Activated CD8-positive, alpha-beta T cell treated with anti-CD3 and anti-CD28 coated beads, Interleukin-2, amount 10 ng/mL, durations not matched to agents 7 days and 5 days (primary cell): ENCODE measurements at regions not wholly inside any gene's neighbourhood (a gene's known extent, or its start where the extent isn't known, plus 50 kb on each side); places are given as distances from the start of the nearest gene placed in this dataset.
"Not testable (repeated sequence)": the region's sequence is repeated elsewhere in the genome, so short reads cannot be mapped to it uniquely, and the experiment has no call there.

Experiments used
- ATAC-seq: fragments of 150-1000 bp; cut with Tn5 transposase; one replicate; pipeline ENCODE4 v1.10.0; 2021; ENCODE audit warnings: moderate library complexity
- CTCF ChIA-PET: fragments of 350-600 bp; sonication (Branson Sonifier 250); formaldehyde crosslinking; loops from one replicate; lab custom pipeline; 2021; ENCODE audit warnings: antibody characterized with exemption; lab: Charles Lee
- POLR2A ChIA-PET: fragments of 350-600 bp; sonication (Branson Sonifier 250); formaldehyde crosslinking; loops from one replicate; lab custom pipeline; 2021; ENCODE audit warnings: antibody characterized with exemption; lab: Charles Lee
- DNase-seq: peaks from one replicate; pipeline ENCODE4 v3.0.0-alpha.2; 2020
- H3K27ac Mint-ChIP-seq: one replicate; pipeline ENCODE4 v1.8.0; 2021; ENCODE audit warnings: mild to moderate bottlenecking, mixed read lengths
- H3K27me3 Mint-ChIP-seq: one replicate; pipeline ENCODE4 v1.8.0; 2021; ENCODE audit warnings: low read depth, mixed read lengths
- H3K36me3 Mint-ChIP-seq: one replicate; pipeline ENCODE4 v1.8.0; 2021; ENCODE audit warnings: low read depth, mixed read lengths
- H3K4me1 Mint-ChIP-seq: one replicate; pipeline ENCODE4 v1.8.0; 2021; ENCODE audit warnings: low read depth, mixed read lengths
- H3K4me3 Mint-ChIP-seq: one replicate; pipeline ENCODE4 v1.8.0; 2021; ENCODE audit warnings: mild to moderate bottlenecking, mixed read lengths
- H3K9me3 Mint-ChIP-seq: one replicate; pipeline ENCODE4 v1.8.0; 2022; ENCODE audit warnings: mixed read lengths; ENCODE audit not compliant: insufficient read depth

GRCh38 chr12:4144676-4145075 is 128.9 kb upstream of the CCND2 start:
- Mint-ChIP-seq H3K27ac (peak overlapping the region; percentile 83), H3K9me3 (no peaks in the 10 kb centered on the region), H3K4me1 (peaks cover 93% of the 10 kb centered on the region), H3K4me3 (no peak overlapping the region), H3K36me3 (peaks cover 6% of the 10 kb centered on the region), H3K27me3 (no peaks in the 10 kb centered on the region)
- no peak for DNase-seq
- ChIA-PET CTCF (interaction anchor here (0.9 to 8.2 kb wide), 9 partner anchors 10 to 259 kb away, joined by 3 to 95 read pairs (median 10); partner anchors contain the start of gene CCND2), POLR2A (interaction anchor here (0.6 to 13.7 kb wide), 5 partner anchors 11 to 128 kb away, joined by 3 to 260 read pairs (median 30); partner anchors contain the start of gene CCND2)
- no peak for ATAC-seq

GRCh38 chr12:4143896-4144295 is 129.7 kb upstream of the CCND2 start:
- ChIA-PET POLR2A (interaction anchor here (3.3 to 13.7 kb wide), 5 partner anchors 11 to 129 kb away, joined by 20 to 260 read pairs (median 30); partner anchors contain the start of gene CCND2), CTCF (interaction anchor here (0.9 to 8.2 kb wide), 13 partner anchors 11 to 259 kb away, joined by 3 to 95 read pairs (median 9); partner anchors contain the start of gene CCND2)
- ATAC-seq, result no peak
- no peaks in the 10 kb centered on the region for H3K9me3 Mint-ChIP-seq
- peak overlapping the region; percentile 45 for H3K4me3 Mint-ChIP-seq
- peak overlapping the region; percentile 83 for H3K27ac Mint-ChIP-seq
- peaks cover 97% of the 10 kb centered on the region for H3K4me1 Mint-ChIP-seq
- no peaks in the 10 kb centered on the region for H3K27me3 Mint-ChIP-seq
- peaks cover 7% of the 10 kb centered on the region for H3K36me3 Mint-ChIP-seq
- peak; percentile 48 for DNase-seq

DNA sequence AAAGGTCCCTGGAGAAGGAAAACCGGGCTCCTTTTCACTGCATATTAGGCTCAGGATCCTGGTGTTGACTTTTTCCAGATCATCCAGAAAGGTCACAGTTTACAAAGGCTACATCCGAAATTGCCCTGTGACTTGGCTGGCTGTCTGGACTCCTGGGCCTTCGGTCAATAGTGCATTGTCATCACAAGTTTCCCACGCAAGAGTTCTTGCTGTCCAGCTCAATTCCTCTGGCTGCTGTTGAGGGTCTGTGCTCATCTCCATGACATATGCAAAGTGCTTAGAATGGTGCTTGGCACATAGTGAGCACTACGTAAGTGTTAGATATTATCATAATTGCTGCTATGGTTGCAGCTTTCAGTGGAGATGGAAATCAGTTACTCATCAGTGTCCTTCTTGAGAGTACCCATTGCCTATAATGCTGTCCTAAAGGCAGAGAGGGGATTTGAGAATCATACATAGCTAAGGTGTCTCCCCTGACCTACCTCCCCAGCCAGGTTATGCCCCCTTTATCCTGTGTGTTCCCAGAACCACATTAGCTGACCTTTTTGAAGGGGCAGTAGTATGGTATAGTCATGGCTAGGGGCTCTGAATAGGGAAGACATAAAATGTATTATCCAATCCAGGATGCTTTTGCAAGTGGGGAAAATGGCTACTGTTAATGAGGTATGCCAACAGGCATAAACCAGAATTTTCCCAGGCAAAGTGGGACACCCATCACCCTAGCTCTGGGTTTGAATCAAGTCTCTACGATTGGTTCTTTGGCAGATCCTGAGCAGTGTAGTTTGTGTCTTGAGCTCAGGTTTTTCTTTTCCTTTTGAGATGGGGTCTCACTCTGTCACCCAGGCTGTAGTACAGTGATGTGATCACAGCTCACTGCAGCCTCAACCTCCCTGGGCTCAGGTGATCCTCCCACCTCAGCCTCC is 132.0 kb upstream of the CCND2 start:
- Mint-ChIP-seq H3K36me3 (peaks cover 10% of the 10 kb centered on the region), H3K4me3 (peak overlapping the region; percentile 74), H3K9me3 (no peaks in the 10 kb centered on the region), H3K27ac (peak overlapping the region; percentile 97), H3K27me3 (no peaks in the 10 kb centered on the region), H3K4me1 (peaks cover 90% of the 10 kb centered on the region)
- DNase-seq, result no peak
- POLR2A ChIA-PET, result interaction anchor here (1.2 to 13.7 kb wide), 7 partner anchors 14 to 131 kb away, joined by 3 to 260 read pairs (median 20); partner anchors contain the start of gene CCND2
- CTCF ChIA-PET, result interaction anchor here (0.7 to 8.2 kb wide), 15 partner anchors 11 to 254 kb away, joined by 3 to 95 read pairs (median 5); partner anchors contain the start of gene CCND2
- ATAC-seq, result no peak

GRCh38 chr12:4140581-4141301 is 132.8 kb upstream of the CCND2 start:
- no peaks in the 10 kb centered on the region for H3K9me3 Mint-ChIP-seq
- DNase-seq, result no peak
- peaks cover 90% of the 10 kb centered on the region for H3K4me1 Mint-ChIP-seq
- no peaks in the 10 kb centered on the region for H3K27me3 Mint-ChIP-seq
- no peak overlapping the region for H3K4me3 Mint-ChIP-seq
- ATAC-seq, result no peak
- peak overlapping the region; percentile 69 for H3K27ac Mint-ChIP-seq
- ChIA-PET POLR2A (interaction anchor here (1.2 to 13.7 kb wide), 9 partner anchors 14 to 132 kb away, joined by 3 to 260 read pairs (median 9); partner anchors contain the start of gene CCND2), CTCF (interaction anchor here (1.4 to 8.2 kb wide), 10 partner anchors 14 to 254 kb away, joined by 4 to 95 read pairs (median 21); partner anchors contain the start of gene CCND2)
- peaks cover 12% of the 10 kb centered on the region for H3K36me3 Mint-ChIP-seq

GRCh38 chr12:4139191-4139590 is 134.4 kb upstream of the CCND2 start:
- no peak for DNase-seq
- no peaks in the 10 kb centered on the region for H3K27me3 Mint-ChIP-seq
- peaks cover 86% of the 10 kb centered on the region for H3K4me1 Mint-ChIP-seq
- POLR2A ChIA-PET, result interaction anchor here (1.3 to 13.7 kb wide), 4 partner anchors 16 to 134 kb away, joined by 4 to 260 read pairs (median 46); partner anchors contain the start of gene CCND2
- H3K27ac Mint-ChIP-seq, result peak overlapping the region; percentile 53
- no peak for ATAC-seq
- no peaks in the 10 kb centered on the region for H3K9me3 Mint-ChIP-seq
- H3K4me3 Mint-ChIP-seq, result no peak overlapping the region
- CTCF ChIA-PET, result interaction anchor here (0.9 to 7.9 kb wide), 7 partner anchors 15 to 138 kb away, joined by 3 to 83 read pairs (median 4); no protein-coding TSS in a partner anchor
- H3K36me3 Mint-ChIP-seq, result peaks cover 11% of the 10 kb centered on the region

- POLR2A ChIA-PET, result interaction anchor here (1.0 to 13.7 kb wide), 3 partner anchors 26 to 135 kb away, joined by 3 to 260 read pairs (median 6); partner anchors contain the start of gene CCND2
- DNase-seq, H3K9me3 Mint-ChIP-seq, ATAC-seq, H3K27me3 Mint-ChIP-seq, H3K27ac Mint-ChIP-seq, H3K4me3 Mint-ChIP-seq: not testable (repeated sequence)
- H3K4me1 Mint-ChIP-seq, result peaks cover 80% of the 10 kb centered on the region
- H3K36me3 Mint-ChIP-seq, result peaks cover 11% of the 10 kb centered on the region
- CTCF ChIA-PET, result interaction anchor here (0.9 to 7.9 kb wide), 5 partner anchors 16 to 138 kb away, joined by 3 to 83 read pairs (median 7); no protein-coding TSS in a partner anchor
These were observed 135.0 kb upstream of the CCND2 start for GRCh38 chr12:4138532-4138931.

GRCh38 chr12:4138051-4138450 is 135.5 kb upstream of the CCND2 start:
- no peak for ATAC-seq
- H3K27ac Mint-ChIP-seq, result no peak overlapping the region
- no peak for DNase-seq
- H3K4me1 Mint-ChIP-seq, result peaks cover 76% of the 10 kb centered on the region
- no peaks in the 10 kb centered on the region for H3K9me3 Mint-ChIP-seq
- POLR2A ChIA-PET, result interaction anchor here (1.0 to 13.7 kb wide), 3 partner anchors 15 to 135 kb away, joined by 3 to 260 read pairs (median 5); partner anchors contain the start of gene CCND2
- H3K4me3 Mint-ChIP-seq, result no peak overlapping the region
- H3K27me3 Mint-ChIP-seq, result no peaks in the 10 kb centered on the region
- CTCF ChIA-PET, result interaction anchor here (0.6 to 2.2 kb wide), 4 partner anchors 20 to 1736 kb away, joined by 3 to 7 read pairs (median 4); no protein-coding TSS in a partner anchor
- H3K36me3 Mint-ChIP-seq, result peaks cover 11% of the 10 kb centered on the region

DNA sequence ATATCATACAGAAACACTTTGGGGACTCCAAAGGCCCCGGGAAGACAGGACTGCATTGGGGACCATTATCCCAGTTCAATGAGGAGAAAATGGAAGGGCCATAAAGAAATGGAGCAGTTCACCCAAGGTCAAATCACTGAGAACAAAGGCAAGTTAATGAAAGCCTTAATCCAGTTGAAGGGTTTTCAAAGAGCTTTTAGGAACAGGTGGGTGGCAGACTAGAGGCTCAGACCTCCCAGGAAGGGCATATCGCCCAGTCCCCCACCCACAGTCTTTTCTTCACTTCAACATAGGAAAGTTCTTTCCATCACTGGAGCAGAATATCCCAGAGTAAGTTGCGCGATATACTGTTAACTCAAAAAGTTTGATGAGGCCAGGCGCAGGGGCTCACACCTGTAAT is 136.1 kb upstream of the CCND2 start:
- Mint-ChIP-seq H3K4me3 (no peak overlapping the region), H3K36me3 (peaks cover 11% of the 10 kb centered on the region), H3K27me3 (no peaks in the 10 kb centered on the region), H3K4me1 (peaks cover 70% of the 10 kb centered on the region), H3K9me3 (no peaks in the 10 kb centered on the region), H3K27ac (peak overlapping the region; percentile 9)
- ChIA-PET CTCF (interaction anchor here (0.7 to 2.2 kb wide), 4 partner anchors 19 to 139 kb away, joined by 4 to 8 read pairs (median 6); no protein-coding TSS in a partner anchor), POLR2A (interaction anchor here (0.9 to 13.7 kb wide), 4 partner anchors 16 to 136 kb away, joined by 3 to 260 read pairs (median 4); partner anchors contain the start of gene CCND2)
- DNase-seq (no peak), ATAC-seq (no peak)

DNA sequence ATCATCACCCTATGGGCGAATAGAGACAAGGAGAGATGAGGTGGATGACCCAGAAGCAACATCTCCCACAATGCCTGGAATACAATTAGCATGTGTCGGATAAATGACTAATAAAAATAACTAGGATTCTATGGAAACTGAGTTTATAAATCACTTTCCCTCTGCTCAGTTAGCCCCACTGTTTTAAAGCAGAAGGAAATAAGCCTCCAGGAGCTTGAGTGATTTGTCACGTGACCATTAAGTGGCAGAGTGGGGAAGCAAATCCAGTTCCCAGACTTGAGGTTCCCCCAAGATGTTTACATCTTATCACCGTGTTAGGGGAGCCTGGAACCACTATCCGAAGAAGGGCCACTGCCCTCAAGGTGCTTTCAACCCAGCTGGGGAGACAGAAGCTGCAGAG is 136.5 kb upstream of the CCND2 start:
- POLR2A ChIA-PET, result interaction anchor here (0.7 to 13.7 kb wide), 4 partner anchors 17 to 136 kb away, joined by 3 to 260 read pairs (median 4); partner anchors contain the start of gene CCND2
- no peaks in the 10 kb centered on the region for H3K27me3 Mint-ChIP-seq
- H3K4me1 Mint-ChIP-seq, result peaks cover 66% of the 10 kb centered on the region
- H3K36me3 Mint-ChIP-seq, result peaks cover 11% of the 10 kb centered on the region
- CTCF ChIA-PET, result interaction anchor here (1.3 to 2.2 kb wide), 3 partner anchors 19 to 140 kb away, joined by 4 to 8 read pairs (median 7); no protein-coding TSS in a partner anchor
- DNase-seq, result no peak
- H3K9me3 Mint-ChIP-seq, result no peaks in the 10 kb centered on the region
- no peak for ATAC-seq
- H3K27ac Mint-ChIP-seq, result no peak overlapping the region
- no peak overlapping the region for H3K4me3 Mint-ChIP-seq

GRCh38 chr12:4135919-4136605 is 137.5 kb upstream of the CCND2 start:
- POLR2A ChIA-PET, result interaction anchor here (13.7 kb wide), 1 partner anchor 137 kb away, joined by 260 read pairs; the partner anchor contains the start of gene CCND2
- CTCF ChIA-PET, result interaction anchor here (1.6 to 2.2 kb wide), 2 partner anchors 28 to 141 kb away, joined by 7 to 8 read pairs; no protein-coding TSS in a partner anchor
- no peak for DNase-seq

More at GRCh38 chr12:4135919-4136605, 137.5 kb upstream of the CCND2 start:
- H3K36me3 Mint-ChIP-seq, result peaks cover 11% of the 10 kb centered on the region
- no peaks in the 10 kb centered on the region for H3K9me3 Mint-ChIP-seq
- H3K4me3 Mint-ChIP-seq, result no peak overlapping the region
- peak overlapping the region; percentile 72 for H3K27ac Mint-ChIP-seq
- peaks cover 57% of the 10 kb centered on the region for H3K4me1 Mint-ChIP-seq
- no peaks in the 10 kb centered on the region for H3K27me3 Mint-ChIP-seq
- peak; percentile 45 for ATAC-seq
